A549 (cell line): ENCODE measurements at regions not wholly inside any gene's neighbourhood (a gene's known extent, or its start where the extent isn't known, plus 50 kb on each side); places are given as distances from the start of the nearest gene placed in this dataset.

Source experiments
- ATAC-seq, 2 experiments: fragments of 200-7000 bp in 1 of 2; fragments of >200 bp in 1 of 2; cut with Nextera tagmentation in 1 of 2; cut with Tn5 transposase in 1 of 2; 3 replicates each; pipeline versions ENCODE4 v1.8.0 to v1.9.1; 2018 to 2020; ENCODE audit warnings: mild to moderate bottlenecking in 1 of 2, moderate library complexity in 1 of 2
- CTCF ChIA-PET: fragments of 300-600 bp; sonication (Branson Sonifier 250); formaldehyde crosslinking; extraction: SDS; loops from one replicate; lab custom pipeline; 2021; ENCODE audit warnings: antibody characterized with exemption, inconsistent platforms; lab: Yijun Ruan, JAX
- POLR2A ChIA-PET: fragments of 350-600 bp; formaldehyde crosslinking; extraction: SDS; loops from one replicate; lab custom pipeline; 2021; ENCODE audit warnings: antibody characterized with exemption, inconsistent platforms; lab: Yijun Ruan, JAX
- DNase-seq, 2 experiments: peaks; one replicate each; pipeline versions ENCODE4 v3.0.0 to v3.0.0-alpha.2; 2011 to 2016; ENCODE audit warnings: low read depth in 1 of 2, low spot score in 1 of 2
- FAIRE-seq: peaks from 2 replicates; lab custom pipeline; 2011; peaks lifted over from hg19 to GRCh38; lab: Jason Lieb, UNC
- H3K27ac ChIP-seq, 2 experiments: fragments of >200 bp; sonication (Bioruptor Twin); formaldehyde crosslinking; 3 replicates each; pipeline ENCODE4 v1.5.1; 2016 to 2017
- H3K4me1 ChIP-seq: fragments of >200 bp; sonication (Bioruptor Twin); formaldehyde crosslinking; 3 replicates; pipeline ENCODE4 v1.6.1; 2016
- H3K4me2 ChIP-seq: fragments of >200 bp; sonication (Bioruptor Twin); formaldehyde crosslinking; 3 replicates; pipeline ENCODE4 v1.6.1; 2016
- H3K4me3 ChIP-seq: fragments of >200 bp; sonication (Bioruptor Twin); formaldehyde crosslinking; 3 replicates; pipeline ENCODE4 v1.5.1; 2016
- H3K9me3 ChIP-seq: fragments of >200 bp; sonication (Bioruptor Twin); formaldehyde crosslinking; 3 replicates; pipeline ENCODE4 v1.6.1; 2016
- CBX2 ChIP-seq: fragments of 200-600 bp; sonication (generic); IDR thresholded peaks from 2 replicates; pipeline ENCODE4 v1.6.1; 2016; ENCODE audit warnings: low read depth, mild to moderate bottlenecking, borderline replicate concordance
- CHD2 ChIP-seq: fragments of 150-350 bp; IDR thresholded peaks from 2 replicates; pipeline ENCODE4 v1.6.1; 2014; ENCODE audit warnings: low read length; ENCODE audit not compliant: partially characterized antibody
- EHF ChIP-seq: fragments of 250-450 bp; sonication (Bioruptor Pico); IDR thresholded peaks from 2 replicates; pipeline ENCODE4 v1.5.0; 2020; ENCODE audit warnings: mild to moderate bottlenecking
- EHMT2 ChIP-seq: fragments of 200-600 bp; sonication (generic); IDR thresholded peaks from 2 replicates; pipeline ENCODE4 v1.6.1; 2016; ENCODE audit warnings: antibody characterized with exemption, low read depth, mild to moderate bottlenecking, moderate library complexity
- ELK1 ChIP-seq: fragments of 150-350 bp; IDR thresholded peaks from 2 replicates; pipeline ENCODE4 v1.6.1; 2014; ENCODE audit warnings: low read depth, mild to moderate bottlenecking, low read length
- EP300 ChIP-seq, 2 experiments: fragments of >200 bp; sonication (Bioruptor Twin); formaldehyde crosslinking; IDR thresholded peaks; 2 replicates in 1 of 2; 3 replicates in 1 of 2; pipeline ENCODE4 v1.6.1; 2016 to 2017
- GATA3 ChIP-seq: IDR thresholded peaks from 2 replicates; pipeline ENCODE4 v1.6.1; 2012; ENCODE audit warnings: borderline replicate concordance
- HDAC2 ChIP-seq: fragments of 200-600 bp; sonication (generic); IDR thresholded peaks from 2 replicates; pipeline ENCODE4 v1.6.1; 2016
- HOXB5 ChIP-seq: fragments of 250-450 bp; sonication (Bioruptor Pico); IDR thresholded peaks from 2 replicates; pipeline ENCODE4 v1.5.0; 2020; ENCODE audit warnings: mild to moderate bottlenecking, moderate library complexity
- JUNB ChIP-seq: fragments of >200 bp; sonication (Bioruptor Twin); formaldehyde crosslinking; IDR thresholded peaks from 2 replicates; pipeline ENCODE4 v1.6.1; 2016
- PBX3 ChIP-seq: IDR thresholded peaks from 2 replicates; pipeline ENCODE4 v1.6.1; 2012
- POLR2AphosphoS2 ChIP-seq: conservative IDR thresholded peaks from 2 replicates; pipeline ENCODE4 v1.6.1; 2012; ENCODE audit warnings: low read length, improper control_type of control experiment, inconsistent platforms
- RARB ChIP-seq: fragments of 250-450 bp; sonication (Bioruptor Pico); IDR thresholded peaks from 2 replicates; pipeline ENCODE4 v1.8.0; 2021; ENCODE audit warnings: mild to moderate bottlenecking, moderate library complexity
- RCOR1 ChIP-seq: fragments of 150-350 bp; IDR thresholded peaks from 2 replicates; pipeline ENCODE4 v1.6.1; 2014; ENCODE audit warnings: antibody characterized with exemption, low read length, low read depth
- RFX5 ChIP-seq: fragments of 450-650 bp; IDR thresholded peaks from 2 replicates; pipeline ENCODE4 v1.7.1; 2014; ENCODE audit warnings: antibody characterized with exemption, mild to moderate bottlenecking, moderate library complexity
- SMC3 ChIP-seq: fragments of >200 bp; sonication (Bioruptor Twin); formaldehyde crosslinking; IDR thresholded peaks from 3 replicates; pipeline ENCODE4 v1.6.1; 2018; ENCODE audit warnings: inconsistent platforms
- USF2 ChIP-seq: fragments of 450-650 bp; IDR thresholded peaks from 2 replicates; pipeline ENCODE4 v1.6.1; 2014; ENCODE audit warnings: antibody characterized with exemption
- WGBS: methylation state at CpG from one replicate; pipeline ENCODE4 v1.1.6; 2017; ENCODE audit errors: missing lambda C conversion rate; 5-methylcytosine and 5-hydroxymethylcytosine counted together
- TF ChIP-seq, protein P1 (sequence below): fragments of >200 bp; sonication (Bioruptor Twin); formaldehyde crosslinking; IDR thresholded peaks from 3 replicates; pipeline ENCODE4 v1.5.1; 2016
- TF ChIP-seq, protein P2 (sequence below): fragments of 250-450 bp; sonication (Bioruptor Pico); IDR thresholded peaks from 2 replicates; pipeline ENCODE4 v1.5.0; 2021; ENCODE audit warnings: mild to moderate bottlenecking, moderate library complexity, borderline replicate concordance
- TF ChIP-seq, protein P3 (sequence below): fragments of >200 bp; sonication (Bioruptor Twin); formaldehyde crosslinking; IDR thresholded peaks from 2 replicates; pipeline ENCODE4 v1.6.1; 2016

DNA sequence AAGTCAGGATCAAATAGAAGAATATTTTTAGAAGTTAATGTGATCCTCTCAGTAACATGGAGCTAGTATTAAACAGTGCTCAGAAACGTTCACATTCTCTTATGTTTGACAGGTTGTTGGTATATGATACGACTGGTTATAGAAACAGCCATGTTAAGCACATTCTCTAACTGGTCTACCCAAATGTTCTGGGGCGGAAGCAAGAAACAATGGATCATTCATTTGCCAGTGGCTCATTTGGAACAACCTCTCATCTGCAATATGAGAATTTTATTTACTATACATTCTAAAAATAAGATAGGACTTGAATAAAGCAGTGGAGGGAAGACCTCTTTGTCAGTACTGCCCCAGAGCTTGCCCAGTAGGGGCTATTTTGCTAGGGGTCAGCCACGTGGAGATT, 167.1 kb upstream of the FAM98A start:
- no peak for FAIRE-seq
- POLR2A ChIA-PET: no interaction called here

GRCh38 chr2:33765122-33765521, 166.0 kb upstream of the FAM98A start:
- Histone ChIP-seq H3K4me2 (no peak overlapping the region), H3K27ac (no peak overlapping the region), H3K9me3 (no peaks in the 10 kb centered on the region), H3K4me3 (no peak overlapping the region), H3K4me1 (no peaks in the 10 kb centered on the region)
- no peak for TF ChIP-seq JUNB
- TF ChIP-seq SMC3: no peak
- no peak for TF ChIP-seq EHMT2
- TF ChIP-seq CHD2: no peak
- no peak for TF ChIP-seq RCOR1
- 2% methylated on average over 2 of the region's 2 CpGs for WGBS
- ATAC-seq (no peak), FAIRE-seq (no peak), DNase-seq (no peak)
- CTCF ChIA-PET: no interaction called here
- POLR2A ChIA-PET: no interaction called here

More for the DNA sequence above, 167.1 kb upstream of the FAM98A start:
- Histone ChIP-seq H3K9me3 (no peaks in the 10 kb centered on the region), H3K27ac (no peak overlapping the region)
- no peak for TF ChIP-seq PBX3
- TF ChIP-seq ELK1: no peak
- TF ChIP-seq POLR2AphosphoS2: no peak
- TF ChIP-seq RFX5: no peak
- no peak for TF ChIP-seq USF2
- no peak for TF ChIP-seq HDAC2
- TF ChIP-seq EHF (CRISPR knock-in tag): no peak
- no peak for TF ChIP-seq RARB
- TF ChIP-seq SMC3: no peak
- no peak for TF ChIP-seq HOXB5 (CRISPR knock-in tag)
- TF ChIP-seq, protein P1, sequence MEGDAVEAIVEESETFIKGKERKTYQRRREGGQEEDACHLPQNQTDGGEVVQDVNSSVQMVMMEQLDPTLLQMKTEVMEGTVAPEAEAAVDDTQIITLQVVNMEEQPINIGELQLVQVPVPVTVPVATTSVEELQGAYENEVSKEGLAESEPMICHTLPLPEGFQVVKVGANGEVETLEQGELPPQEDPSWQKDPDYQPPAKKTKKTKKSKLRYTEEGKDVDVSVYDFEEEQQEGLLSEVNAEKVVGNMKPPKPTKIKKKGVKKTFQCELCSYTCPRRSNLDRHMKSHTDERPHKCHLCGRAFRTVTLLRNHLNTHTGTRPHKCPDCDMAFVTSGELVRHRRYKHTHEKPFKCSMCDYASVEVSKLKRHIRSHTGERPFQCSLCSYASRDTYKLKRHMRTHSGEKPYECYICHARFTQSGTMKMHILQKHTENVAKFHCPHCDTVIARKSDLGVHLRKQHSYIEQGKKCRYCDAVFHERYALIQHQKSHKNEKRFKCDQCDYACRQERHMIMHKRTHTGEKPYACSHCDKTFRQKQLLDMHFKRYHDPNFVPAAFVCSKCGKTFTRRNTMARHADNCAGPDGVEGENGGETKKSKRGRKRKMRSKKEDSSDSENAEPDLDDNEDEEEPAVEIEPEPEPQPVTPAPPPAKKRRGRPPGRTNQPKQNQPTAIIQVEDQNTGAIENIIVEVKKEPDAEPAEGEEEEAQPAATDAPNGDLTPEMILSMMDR: no peak
- TF ChIP-seq GATA3: no peak
- TF ChIP-seq, protein P2, sequence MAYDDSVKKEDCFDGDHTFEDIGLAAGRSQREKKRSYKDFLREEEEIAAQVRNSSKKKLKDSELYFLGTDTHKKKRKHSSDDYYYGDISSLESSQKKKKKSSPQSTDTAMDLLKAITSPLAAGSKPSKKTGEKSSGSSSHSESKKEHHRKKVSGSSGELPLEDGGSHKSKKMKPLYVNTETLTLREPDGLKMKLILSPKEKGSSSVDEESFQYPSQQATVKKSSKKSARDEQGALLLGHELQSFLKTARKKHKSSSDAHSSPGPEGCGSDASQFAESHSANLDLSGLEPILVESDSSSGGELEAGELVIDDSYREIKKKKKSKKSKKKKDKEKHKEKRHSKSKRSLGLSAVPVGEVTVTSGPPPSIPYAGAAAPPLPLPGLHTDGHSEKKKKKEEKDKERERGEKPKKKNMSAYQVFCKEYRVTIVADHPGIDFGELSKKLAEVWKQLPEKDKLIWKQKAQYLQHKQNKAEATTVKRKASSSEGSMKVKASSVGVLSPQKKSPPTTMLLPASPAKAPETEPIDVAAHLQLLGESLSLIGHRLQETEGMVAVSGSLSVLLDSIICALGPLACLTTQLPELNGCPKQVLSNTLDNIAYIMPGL (CRISPR knock-in tag): no peak
- TF ChIP-seq EHMT2: no peak
- no peak for TF ChIP-seq CBX2
- no peak for TF ChIP-seq EP300 (IDR thresholded peaks at IDR 0.05)
- TF ChIP-seq, protein P3, sequence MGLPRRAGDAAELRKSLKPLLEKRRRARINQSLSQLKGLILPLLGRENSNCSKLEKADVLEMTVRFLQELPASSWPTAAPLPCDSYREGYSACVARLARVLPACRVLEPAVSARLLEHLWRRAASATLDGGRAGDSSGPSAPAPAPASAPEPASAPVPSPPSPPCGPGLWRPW: no peak
- TF ChIP-seq, all 56 proteins: peak for 0
- DNase-seq (no peak), ATAC-seq (no peak)
- CTCF ChIA-PET: no interaction called here
- H3K4me3 ChIP-seq: no peak overlapping the region
- no peaks in the 10 kb centered on the region for H3K4me1 ChIP-seq
- WGBS: 7% methylated on average over 4 of the region's 4 CpGs
- H3K4me2 ChIP-seq: no peak overlapping the region
